ENCODE measurements at regions not wholly inside any gene's neighbourhood (a gene's known extent, or its start where the extent isn't known, plus 50 kb on each side); places are given as distances from the start of the nearest gene placed in this dataset.
"Not testable (repeated sequence)": the region's sequence is repeated elsewhere in the genome, so short reads cannot be mapped to it uniquely, and the experiment has no call there.

DNA sequence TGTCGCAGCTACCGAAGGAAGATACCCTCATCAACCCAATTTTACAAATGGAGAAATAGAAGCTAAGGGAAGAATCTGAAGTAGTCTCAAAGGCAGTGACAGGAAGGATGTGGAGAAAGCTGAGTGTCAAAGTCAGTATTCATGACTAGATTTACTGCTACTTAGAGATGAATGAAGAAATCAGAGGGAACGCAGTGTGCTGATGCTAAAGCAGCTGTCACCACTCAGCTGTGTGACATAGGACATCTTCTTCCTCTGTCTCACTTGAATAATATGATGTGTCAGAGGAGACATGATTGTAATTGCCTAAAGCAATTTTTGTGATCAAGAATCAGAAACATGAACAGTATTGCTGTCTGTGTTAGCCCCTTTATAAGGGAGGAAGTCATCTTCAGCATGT lies 54.1 kb downstream of the RAB6D start:
- H3K4me3 ChIP-seq; H3K4me1 ChIP-seq; H3K36me3 ChIP-seq; DNase-seq; H3K27me3 ChIP-seq; H3K27ac ChIP-seq; ATAC-seq; intact Hi-C loops (cut with DNase I); H3K9me3 ChIP-seq: not testable (repeated sequence)
- WGBS (ENCODE audit: insufficient coverage, low coverage, low lambda C conversion rate, missing lambda C conversion rate): 67% methylated on average over 3 of the region's 3 CpGs

DNA sequence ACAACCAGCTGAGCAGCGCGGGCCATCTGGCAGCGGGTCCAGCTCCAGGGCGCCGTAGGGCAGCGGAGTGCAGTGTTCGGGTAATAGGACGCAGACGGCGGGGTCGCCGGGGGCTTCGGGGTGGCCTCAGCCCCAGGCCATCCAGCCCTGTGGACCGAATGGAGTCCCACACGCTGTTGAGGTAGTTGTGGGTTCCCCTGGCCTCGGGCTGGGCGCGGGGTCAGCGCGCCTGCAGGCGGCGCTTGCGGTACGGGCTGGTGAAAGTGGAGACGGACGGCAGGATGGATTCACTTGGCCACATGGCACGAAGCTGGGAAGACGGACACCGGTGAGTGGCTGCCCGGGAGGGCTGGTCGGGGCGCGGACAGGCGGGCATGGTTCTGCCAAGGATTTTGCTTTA lies 63.8 kb downstream of the RAB6D start:
- not testable (repeated sequence) for H3K4me1 ChIP-seq

GRCh38 chr2:131277857-131278256 lies 68.5 kb downstream of the POTEE start:
- H3K27me3 ChIP-seq; H3K36me3 ChIP-seq; H3K4me3 ChIP-seq; H3K27ac ChIP-seq; H3K4me1 ChIP-seq; intact Hi-C loops (cut with DNase I); DNase-seq; ATAC-seq; H3K9me3 ChIP-seq: not testable (repeated sequence)
- WGBS (ENCODE audit: insufficient coverage, low coverage, low lambda C conversion rate, missing lambda C conversion rate): no CpG with 5 or more reads among the region's 8 CpGs

More for the DNA sequence above, 63.8 kb downstream of the RAB6D start:
- H3K27ac ChIP-seq; H3K9me3 ChIP-seq; intact Hi-C loops (cut with DNase I); H3K4me3 ChIP-seq; H3K36me3 ChIP-seq; H3K27me3 ChIP-seq: not testable (repeated sequence)
- WGBS (ENCODE audit: insufficient coverage, low coverage, low lambda C conversion rate, missing lambda C conversion rate): 46% methylated on average over 15 of the region's 34 CpGs
- ATAC-seq (peak in 3 of 4 donors; percentile 16 to 43 (median 36)), DNase-seq (peak in 1 of 3 donors; percentile 52)

DNA sequence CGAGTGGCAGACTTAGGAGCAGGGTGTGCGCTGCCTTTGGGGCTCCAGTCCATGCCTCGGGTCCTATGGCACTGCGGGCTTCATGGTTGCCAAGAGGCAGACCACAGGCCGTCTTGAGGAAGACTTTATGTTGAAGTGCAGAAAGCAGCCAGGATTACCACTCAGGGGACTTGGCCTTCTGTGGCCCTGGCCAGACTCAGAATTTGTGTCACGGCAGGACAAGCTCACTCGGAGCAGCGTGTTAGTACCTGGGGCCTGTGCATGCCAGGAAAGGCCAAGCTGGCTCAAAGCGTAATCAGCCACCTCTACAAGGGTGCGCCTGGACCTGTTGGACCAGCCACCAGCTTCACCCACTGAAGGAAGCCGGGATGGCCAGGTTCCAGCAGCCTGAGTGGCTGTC lies 68.0 kb downstream of the POTEE start:
- DNase-seq; intact Hi-C loops (cut with DNase I); H3K4me1 ChIP-seq; H3K36me3 ChIP-seq; H3K4me3 ChIP-seq; H3K27me3 ChIP-seq; ATAC-seq; H3K9me3 ChIP-seq; H3K27ac ChIP-seq: not testable (repeated sequence)
- WGBS (ENCODE audit: insufficient coverage, low coverage, low lambda C conversion rate, missing lambda C conversion rate): 100% methylated on average over 1 of the region's 11 CpGs

DNA sequence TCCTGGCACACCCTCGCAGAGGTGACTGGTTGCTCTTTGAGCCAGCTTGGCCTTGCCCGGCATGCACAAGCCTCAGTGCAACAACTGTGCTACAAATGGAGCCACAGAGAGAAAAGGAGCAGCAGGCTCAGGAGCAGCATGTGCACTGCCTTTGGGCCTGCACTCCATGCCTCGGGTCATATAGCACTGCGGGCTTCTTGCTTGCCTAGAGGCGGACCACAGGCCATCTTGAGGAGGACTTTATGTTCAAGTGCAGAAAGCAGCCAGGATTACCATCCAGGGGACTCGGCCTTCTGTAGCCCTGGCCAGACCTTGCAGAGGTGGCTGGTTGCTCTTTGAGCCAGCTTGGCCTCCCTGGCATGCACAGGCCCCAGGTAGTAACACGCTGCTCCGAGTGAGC lies 62.7 kb downstream of the POTEE start:
- DNase-seq; H3K9me3 ChIP-seq; ATAC-seq; H3K4me1 ChIP-seq; H3K27me3 ChIP-seq; H3K36me3 ChIP-seq; H3K4me3 ChIP-seq; intact Hi-C loops (cut with DNase I); H3K27ac ChIP-seq: not testable (repeated sequence)
- WGBS (ENCODE audit: insufficient coverage, low coverage, low lambda C conversion rate, missing lambda C conversion rate): 67% methylated on average over 6 of the region's 8 CpGs

DNA sequence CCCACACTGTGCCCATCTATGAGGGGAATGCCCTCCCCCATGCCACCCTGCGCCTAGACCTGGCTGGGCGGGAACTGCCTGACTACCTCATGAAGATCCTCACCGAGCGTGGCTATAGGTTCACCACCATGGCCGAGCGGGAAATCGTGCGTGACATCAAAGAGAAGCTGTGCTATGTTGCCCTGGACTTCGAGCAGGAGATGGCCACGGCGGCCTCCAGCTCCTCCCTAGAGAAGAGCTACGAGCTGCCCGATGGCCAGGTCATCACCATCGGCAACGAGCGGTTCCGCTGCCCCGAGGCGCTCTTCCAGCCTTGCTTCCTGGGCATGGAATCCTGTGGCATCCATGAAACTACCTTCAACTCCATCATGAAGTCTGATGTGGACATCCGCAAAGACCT lies 54.7 kb downstream of the POTEE start:
- intact Hi-C loops (cut with DNase I); H3K4me1 ChIP-seq; H3K9me3 ChIP-seq; H3K27ac ChIP-seq; H3K36me3 ChIP-seq; H3K4me3 ChIP-seq; ATAC-seq; DNase-seq; H3K27me3 ChIP-seq: not testable (repeated sequence)
- no CpG with 5 or more reads among the region's 20 CpGs for WGBS (ENCODE audit: insufficient coverage, low coverage, low lambda C conversion rate, missing lambda C conversion rate)

Measured in right lobe of liver (tissue), 6 donors.